KG1 (cell line): ENCODE measurements at regions not wholly inside any gene's neighbourhood (a gene's known extent, or its start where the extent isn't known, plus 50 kb on each side); places are given as distances from the start of the nearest gene placed in this dataset.
"Not testable (repeated sequence)": the region's sequence is repeated elsewhere in the genome, so short reads cannot be mapped to it uniquely, and the experiment has no call there.

Source experiments
- DNase-seq: peaks from one replicate; lab custom pipeline; 2025; lab: John Stamatoyannopoulos, UW

DNA sequence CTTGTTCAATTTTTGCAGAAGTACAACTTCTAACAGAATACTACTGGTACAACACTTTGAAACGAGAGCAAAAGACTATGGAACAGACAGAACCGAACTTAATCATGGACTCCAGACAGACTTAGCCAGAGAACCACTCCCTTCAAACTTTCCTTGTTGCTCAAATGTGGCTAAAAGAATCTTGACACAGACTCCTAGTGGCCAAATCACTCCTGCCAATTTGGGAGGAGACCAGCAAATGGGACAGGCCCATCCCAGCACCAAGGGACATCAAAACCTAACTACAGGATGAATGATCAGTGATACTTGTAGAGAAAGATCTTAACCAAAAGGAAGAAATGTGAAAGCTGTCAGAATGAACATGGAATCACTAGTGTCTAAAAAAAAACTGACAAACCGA, 154.0 kb downstream of the MATN1 start:
- no peak for DNase-seq

DNA sequence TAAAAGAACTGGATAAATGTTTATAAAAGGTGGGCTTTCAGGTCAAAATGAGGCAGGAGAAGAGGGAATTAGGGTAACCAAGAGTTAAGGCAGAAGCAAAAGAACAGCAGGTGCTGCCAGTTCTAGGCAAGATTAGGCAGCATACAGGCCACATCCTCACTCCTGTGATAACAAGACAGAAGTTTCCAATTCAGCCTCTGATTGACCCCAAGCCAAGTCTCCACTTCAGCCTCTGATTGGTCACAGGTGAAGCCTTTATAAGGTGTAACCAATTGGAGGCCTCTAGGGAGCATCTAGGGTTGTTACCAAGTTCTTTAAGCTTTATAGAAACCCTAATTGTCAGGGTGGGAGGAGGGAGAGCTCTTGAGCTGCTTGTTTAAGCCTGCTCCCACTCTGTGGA, 160.8 kb downstream of the MATN1 start:
- DNase-seq, result no peak

DNA sequence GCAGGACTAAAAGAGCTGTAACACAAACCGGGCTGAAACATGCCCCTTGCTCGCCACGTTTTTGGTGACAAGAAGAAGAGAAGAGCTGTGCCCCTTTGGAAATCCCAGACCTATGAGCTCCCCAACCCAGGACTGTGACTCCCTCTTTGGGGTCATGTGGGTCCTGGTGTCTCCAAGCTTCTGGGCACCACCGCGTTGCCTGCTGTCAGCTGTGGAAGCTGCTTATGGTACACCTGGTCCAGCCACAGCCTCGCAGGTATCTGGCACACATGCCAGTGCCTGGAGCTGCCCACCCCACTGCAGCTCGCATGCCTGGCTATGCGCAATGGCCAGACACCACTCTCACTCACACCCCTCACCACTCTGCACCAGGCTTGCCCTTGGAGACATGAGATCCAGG, 171.8 kb downstream of the MATN1 start:
- DNase-seq, result no peak

DNA sequence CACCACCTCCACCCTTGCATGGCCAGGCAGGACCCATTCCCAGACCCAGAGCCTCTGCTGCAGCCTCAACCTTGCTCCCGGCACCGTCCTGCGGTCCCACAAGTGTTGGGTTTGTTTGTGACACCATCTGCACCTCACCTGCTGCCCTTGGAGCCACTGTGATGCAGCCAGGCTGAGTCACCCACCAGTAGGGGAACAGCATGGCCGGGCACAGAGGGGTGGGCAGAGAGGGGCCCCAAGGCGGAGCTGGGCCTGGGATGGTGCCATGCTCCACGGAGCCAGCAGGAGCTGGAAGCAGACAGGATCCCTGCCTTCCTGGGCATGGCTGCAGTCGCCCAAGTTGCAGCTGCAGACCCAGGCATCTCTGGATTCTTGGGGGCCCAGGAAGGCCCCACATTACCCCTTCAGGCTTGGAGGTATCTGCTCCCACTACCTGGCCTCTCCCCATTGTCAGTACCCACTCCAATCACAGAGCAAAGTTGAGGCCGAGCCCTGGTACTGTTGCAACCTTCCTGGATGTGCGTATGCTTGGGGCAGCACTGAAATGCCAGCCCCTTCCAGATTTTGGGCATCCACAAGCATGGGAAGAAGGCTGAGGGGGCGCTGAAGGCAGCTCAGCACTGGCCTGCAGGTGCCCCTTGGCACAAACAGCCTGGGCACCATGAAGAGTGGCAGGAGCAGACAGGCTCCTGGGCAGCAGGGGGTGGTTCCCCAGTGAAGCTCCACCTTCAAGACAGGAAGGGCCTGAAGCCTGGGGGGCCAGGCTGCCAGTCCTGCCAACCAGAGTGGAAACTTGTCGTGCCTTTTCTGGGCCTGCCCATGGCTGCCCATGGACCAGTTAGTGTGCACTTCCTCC, 172.8 kb downstream of the MATN1 start:
- DNase-seq, result no peak

DNA sequence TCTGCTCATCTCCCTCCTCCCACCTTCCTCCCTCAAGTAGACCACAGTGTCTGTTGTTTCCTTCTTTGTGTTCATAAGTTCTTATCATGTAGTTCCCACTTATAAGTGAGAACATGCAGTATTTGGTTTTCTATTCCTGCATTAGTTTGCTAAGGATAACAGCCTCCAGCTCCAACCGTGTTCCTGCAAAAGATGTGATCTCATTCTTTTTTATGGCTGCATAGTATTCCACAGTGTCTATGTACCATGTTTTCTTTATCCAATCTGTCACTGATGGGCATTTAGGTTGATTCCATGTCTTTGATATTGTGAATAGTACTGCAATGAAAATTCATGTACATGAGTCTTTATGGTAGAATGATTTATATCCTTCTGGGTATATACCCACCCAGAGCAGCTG, 173.5 kb downstream of the MATN1 start:
- not testable (repeated sequence) for DNase-seq

DNA sequence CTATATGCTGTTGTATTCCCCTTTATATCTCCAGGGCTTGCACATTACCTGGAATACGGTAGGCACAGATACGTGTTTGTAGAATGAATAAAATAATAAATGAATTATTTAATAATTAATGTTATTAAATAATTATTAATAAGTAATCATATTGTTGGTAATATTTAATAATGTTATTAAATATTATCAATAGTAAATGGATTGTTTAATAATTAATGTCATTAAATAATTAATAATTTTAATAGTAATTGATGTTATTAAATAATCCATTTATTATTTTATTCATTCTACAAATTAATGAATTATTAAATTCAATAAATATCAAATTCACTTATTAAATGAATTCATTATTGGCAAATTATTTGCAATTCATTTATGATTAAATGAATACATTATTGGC, 175.1 kb downstream of the MATN1 start:
- no peak for DNase-seq

DNA sequence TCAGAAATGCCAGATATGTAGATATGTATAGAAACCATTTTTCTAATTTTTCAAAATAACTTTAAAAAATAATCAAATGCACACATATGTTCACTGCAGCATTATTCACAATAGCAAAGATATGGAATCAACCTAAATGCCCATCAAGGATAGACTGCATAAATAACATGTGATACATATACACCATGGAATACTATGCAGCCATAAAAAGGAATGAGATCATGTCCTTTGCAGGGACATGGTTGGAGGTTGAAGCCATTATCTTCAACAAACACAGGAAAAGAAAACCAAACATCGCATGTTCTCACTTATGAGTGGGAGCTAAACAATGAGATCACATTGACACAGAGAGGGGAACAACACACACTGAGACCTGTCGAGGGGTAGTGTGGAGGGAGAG, 176.1 kb downstream of the MATN1 start:
- not testable (repeated sequence) for DNase-seq

DNA sequence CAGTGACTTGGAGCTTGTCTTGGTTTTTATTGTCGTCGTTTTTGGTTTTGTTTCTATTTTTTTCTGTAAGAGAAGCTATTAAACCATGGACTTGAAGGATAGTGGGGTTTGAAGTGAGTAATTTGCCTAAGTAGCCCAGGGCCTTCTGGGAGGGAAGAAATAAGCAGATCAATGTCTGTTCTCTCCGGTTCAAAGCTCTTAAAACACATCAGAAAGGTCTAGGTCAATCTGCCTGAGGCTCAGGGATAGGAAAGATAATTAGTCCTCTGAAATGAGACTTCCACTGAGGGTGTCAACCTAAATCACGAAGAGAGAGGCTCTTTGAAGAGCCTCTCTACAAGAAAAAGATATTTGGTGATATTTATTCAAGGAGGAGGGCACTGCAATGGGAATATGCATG, 178.0 kb downstream of the MATN1 start:
- no peak for DNase-seq

DNA sequence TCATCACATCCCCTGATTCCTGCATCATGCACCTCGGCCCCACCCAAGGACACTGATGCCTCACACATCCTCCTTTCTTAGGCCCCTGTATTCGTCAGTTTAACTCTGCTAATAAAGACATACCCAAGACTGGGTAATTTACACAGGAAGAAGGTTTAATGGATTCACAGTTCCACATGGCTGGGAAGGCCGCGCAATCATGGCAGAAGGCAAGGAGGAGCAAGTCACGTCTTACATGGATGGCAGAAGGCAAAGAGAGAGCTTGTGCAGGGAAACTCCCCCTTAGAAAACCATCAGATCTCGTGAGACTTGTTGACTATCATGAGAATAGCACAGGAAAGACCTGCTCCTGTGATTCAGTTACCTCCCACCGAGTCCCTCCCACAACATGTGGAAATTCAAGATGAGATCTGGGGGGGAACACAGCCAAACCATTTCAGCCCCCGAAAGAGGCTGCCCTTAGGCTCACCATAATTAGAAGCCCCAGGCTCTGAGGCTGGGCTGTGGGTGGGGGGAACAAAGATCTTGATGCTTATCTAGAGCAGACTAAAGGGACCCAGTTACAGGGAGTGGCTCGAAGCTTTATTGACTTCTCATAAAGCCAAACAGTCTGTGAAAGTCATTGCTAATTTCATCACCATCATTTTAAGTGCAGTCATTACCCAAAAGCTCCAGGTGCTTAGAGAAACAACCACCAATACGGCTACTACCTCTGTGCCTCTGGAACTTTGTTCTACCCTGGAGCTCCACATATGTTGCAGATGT, 181.5 kb downstream of the MATN1 start:
- no peak for DNase-seq

DNA sequence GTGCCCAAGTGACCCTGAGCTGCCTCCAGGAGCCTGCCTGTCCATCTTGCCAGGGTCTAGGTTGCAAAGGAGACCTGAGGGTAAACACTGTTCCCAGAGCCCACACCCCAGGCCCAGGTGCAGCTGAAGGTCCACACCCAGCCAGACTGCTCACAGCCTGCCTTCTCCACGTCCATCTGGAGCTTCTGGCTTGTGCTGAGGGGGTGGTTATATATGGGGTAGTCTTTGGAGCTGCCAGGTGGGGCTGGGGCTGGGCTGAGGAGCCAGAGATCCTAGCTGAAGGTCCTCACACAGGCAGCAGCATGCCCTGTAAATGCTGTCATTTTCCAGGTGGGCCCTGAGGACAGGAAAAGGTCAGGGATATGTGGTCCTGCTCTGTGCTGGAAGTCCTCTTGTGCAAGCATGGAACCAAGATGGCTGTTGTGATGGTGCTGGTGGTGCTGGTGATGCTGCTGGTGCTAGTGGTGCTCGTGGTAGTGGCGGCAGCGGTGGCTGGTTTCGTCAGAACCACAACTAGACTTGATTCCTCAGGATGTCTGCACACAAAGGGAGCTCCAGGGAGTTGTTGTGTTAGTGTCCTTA, 182.7 kb downstream of the MATN1 start:
- no peak for DNase-seq

DNA sequence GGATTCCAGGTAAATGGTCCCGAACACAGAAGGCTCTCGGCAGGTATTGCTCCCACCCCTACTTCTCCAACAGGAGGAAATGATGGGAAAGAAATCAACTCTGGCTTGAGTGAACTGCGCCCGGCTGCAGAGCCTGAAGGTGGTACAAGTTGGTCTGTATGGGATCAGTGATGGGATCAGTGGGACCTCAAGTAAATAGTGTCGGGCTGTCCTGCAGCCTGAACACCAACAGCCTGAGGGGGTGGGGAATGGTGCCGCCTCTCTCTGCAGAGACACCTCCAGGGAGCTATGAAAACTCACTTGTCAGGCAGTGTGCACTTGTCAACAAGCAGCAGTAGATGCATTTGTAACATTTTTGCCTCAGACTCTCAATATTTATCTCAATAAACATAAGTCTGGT, 183.5 kb downstream of the MATN1 start:
- DNase-seq, result no peak

DNA sequence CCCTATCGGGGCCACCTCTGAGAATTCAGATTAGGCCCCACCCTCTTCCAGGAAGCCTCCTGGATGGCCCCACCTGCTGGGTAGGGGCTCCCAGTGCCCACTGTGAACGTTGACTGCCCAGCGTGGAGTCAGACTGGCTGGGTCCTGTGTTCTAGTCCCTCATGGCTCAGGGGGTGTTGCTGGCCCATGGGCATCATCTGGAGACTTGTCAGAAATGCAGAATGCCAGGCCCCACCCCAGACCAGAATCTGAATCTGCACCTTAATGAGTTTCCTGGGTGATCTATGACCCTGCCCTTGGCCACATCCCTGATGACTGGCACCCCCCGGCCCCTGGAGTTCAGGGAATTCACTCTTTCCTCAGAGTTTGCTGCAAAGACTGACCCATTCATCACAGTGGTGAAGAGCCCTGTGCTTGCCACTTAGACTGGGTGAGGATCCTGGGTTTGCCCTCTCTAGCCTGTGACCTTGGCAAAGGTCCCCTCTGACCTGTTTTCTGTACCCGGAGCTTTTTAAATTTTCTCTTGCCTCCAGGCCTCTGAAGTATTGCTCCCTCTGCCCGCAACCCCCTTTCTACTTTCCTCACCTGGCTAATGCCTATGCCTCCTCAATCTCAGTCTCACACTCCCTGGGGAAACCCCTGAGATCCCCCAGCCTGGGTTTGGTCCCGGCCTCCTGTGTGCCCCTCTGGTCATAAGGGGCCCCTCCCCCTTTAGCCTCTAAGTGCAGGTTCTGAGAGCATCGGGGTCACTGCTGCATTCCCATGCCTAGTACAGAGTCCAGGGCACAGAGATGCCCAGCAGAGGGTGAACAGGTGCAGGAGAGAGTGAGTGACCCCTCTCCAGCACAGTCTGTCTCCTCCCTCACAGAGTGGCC, 184.2 kb downstream of the MATN1 start:
- DNase-seq, result no peak

DNA sequence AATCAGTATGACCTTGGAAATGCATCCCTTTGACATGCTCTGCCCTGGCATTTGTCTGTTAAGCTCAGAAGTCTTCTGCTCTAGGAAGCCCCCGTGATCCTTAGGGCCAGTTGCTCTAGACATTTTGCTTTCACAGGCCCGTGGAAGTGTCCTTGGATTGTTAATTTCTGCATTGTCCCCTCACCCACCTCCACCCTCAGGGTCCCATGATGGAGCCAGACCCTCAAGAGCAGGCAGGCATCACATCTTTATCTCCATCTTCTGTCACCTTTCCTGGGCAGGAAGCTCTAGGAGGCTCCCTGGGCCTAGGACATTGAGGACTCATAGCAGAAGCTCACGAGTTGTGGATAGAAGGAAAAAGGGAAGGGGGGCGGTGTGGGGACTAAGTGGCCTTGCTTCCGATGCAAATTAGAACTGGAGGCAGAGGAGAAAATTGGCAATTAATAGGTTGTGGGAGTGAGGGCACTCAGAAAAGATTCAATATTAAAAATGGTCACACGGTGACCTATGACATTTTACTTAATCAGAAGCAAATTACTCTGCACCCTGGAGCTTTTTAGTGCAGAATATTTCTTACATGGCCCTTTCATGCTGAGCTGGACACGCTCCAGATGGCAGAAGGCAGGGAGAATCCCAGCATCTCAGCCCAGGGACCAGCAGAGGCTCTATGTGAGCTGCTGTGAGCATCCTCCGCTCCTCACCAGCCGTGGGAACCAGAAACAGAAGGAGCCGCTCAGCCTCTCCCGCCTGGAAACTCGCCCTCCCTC, 185.0 kb downstream of the MATN1 start:
- no peak for DNase-seq

DNA sequence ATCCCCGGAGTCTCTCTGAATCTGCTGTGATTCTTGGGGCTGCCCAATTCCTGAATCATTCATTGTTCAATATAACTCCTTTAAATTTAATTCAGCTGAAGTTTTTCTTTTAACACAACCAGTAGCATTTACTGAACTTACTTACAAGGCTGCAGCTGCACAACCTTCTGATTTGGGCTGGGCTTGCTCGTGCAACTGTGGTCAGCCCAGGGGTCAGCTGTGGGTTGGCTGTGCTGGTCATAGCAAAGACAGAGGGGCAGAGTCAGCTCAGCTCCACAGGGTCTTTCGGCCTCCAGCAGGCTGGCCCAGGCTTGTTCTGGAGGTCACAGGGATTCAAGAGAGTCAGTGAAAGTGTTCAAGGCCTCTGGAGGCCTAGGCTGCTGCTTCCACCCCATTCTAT, 186.1 kb downstream of the MATN1 start:
- DNase-seq, result no peak

DNA sequence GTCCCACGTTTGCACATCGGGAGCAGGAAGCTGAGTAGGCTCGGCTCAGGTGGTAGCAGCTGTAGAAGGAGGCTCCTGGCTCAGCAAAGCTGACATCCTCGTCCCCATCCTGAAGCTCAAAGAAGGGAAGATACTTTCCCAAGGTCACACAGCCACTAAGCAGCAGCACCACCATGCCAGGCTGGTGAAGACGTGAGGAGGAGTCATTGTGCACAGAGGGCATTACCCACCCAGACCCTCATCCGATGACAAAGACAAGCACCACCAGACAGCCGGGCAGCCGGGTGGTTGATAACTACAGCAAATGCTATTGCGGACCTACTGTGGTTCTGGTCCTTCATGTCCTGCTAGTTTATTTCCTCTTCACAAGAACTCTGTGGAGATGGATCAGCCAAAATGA, 186.9 kb downstream of the MATN1 start:
- no peak for DNase-seq

DNA sequence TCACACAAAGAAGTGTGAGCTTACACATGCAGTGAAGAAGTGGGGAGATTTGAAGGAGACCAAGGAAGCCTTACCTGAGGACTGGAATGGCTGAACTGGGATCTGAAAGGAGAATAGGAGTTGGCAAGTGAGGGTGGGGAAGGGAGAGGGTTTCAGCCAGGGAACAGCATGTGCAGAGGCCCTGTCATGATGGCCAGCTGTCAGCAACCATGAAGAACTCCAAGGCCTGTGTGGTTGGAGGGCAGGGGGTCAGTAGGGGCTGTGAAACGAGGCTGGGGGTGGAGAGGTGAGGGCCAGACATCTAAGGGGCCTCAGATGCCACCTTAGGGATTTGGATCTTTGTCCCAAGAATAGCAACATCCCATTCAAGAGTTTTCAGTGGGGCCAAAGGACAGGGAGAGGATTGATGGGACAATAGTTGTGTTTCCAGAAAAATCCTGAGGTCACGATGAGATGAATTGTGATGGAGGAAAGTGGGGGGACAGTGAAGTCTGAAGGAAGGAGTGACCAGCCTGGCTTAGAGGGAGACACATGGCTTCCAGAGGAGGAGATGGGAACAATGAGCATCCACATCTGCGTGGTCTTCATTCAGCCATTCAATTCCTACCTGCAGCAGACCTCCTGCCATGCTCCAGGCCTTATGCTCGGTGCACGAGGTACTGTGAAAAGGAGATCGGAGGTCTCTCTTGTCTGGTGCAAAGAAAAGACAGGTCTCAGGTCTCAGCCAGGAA, 187.6 kb downstream of the MATN1 start:
- no peak for DNase-seq

DNA sequence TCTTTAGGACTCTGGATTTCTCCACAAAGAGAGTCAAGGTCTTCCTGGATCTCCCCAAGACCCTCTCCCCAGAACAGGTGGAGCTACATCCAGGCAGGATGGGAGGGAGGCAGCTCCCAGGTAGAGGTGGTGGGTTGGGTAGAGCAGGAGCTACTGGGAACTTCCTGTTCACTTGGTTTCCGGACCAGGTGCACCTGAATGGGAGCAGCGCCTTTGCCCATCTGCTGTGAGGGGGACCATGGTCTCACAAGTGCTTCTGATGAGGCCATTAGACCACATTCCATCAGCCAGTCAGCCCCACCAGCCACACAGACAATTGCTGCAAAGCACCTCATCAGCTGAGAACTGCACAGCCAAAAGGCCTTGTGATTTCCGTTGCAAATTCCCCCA, 188.8 kb downstream of the MATN1 start:
- DNase-seq, result no peak

DNA sequence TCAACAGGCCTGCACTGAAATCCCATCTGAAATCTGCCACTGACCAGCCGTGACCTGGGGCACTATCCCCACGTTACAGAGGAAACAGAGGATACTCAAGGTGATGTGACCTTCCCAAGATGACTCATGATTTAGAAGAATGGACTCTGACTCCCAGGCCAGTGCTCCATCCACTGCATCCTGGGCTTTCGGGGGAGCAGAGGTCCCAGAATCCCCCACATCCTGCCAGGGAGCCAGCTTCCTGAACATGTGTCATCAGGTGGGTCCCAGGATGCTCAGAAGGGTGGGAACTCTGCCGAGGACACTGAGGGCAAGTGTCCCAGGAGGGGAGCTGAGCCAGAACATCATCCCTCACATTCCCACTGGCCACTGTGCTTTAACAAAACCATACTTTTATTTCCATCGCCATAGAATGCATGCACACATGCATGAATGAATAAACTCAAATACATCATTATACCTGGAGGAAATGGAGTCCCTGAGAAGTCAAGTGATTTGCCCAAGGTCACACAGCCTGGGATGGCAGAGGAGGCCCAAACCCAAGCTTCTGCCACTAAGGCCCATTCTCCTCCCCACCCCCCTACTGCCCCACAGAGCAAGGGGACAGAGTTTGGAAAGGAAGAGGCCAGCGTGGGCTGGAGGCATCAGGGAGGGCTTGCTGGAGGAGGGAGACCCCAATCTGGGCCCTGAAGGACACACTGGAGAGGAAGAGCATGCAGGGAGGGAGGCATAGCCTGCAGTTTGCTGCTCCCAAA, 189.4 kb downstream of the MATN1 start:
- DNase-seq, result no peak

DNA sequence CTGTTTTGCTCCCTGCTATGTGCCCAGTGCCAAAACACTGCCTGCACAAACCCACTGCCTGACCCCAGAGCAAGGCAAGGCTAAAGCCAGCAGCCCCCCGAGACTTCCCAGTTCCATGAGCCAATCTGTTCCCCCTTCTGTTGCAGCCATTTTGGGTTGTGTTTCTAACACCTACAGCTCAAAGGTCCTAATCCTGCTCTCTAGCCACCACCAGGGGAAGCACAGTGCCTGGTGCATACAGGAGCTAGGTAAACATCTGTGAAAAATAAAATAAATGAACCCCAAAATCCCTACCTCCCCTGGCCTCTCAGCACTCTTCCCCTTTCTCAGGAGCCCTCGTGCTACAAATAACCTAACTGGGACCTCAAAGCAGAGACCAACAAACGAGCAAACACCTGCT, 190.2 kb downstream of the MATN1 start:
- no peak for DNase-seq

DNA sequence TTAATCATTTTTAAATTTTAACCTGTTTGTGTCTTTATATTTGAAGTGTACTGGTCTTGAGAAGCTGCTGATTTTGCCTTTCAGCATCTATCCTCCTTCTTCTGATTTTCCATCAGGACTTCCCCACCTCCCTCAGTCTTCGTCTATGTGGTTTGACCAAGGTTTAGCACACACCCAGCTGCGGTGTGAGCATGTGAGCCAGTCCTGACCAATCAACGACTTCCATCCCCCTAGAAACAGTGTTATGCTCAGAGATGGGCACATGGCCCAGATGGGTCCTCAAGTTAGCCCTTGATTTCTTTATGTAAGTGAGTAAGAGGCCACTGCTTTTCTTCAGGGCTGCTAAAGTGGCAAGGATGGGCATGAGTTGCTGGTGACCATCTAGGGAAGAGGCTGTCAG, 190.8 kb downstream of the MATN1 start:
- no peak for DNase-seq
